IMR-90 (cell line): ENCODE measurements at regions not wholly inside any gene's neighbourhood (a gene's known extent, or its start where the extent isn't known, plus 50 kb on each side); places are given as distances from the start of the nearest gene placed in this dataset.

ENCODE experiments used
- ATAC-seq: fragments of 200-7000 bp; cut with Tn5 transposase; 2 replicates; pipeline ENCODE4 v1.9.1; 2020; ENCODE audit warnings: low read depth, mild to moderate bottlenecking, moderate library complexity
- BruUV-seq: library from RNA; stranded (reverse); fragments of 400-500 nt; replicated peaks from 2 replicates; lab custom pipeline; 2021; lab: Mats Ljungman, UMichigan
- CTCF ChIA-PET: fragments of 300-600 bp; formaldehyde crosslinking; extraction: SDS; loops from one replicate; lab custom pipeline; 2021; ENCODE audit warnings: antibody characterized with exemption; lab: Yijun Ruan, JAX
- POLR2A ChIA-PET: fragments of 300-600 bp; sonication (Branson Sonifier 250); formaldehyde crosslinking; loops from one replicate; lab custom pipeline; 2022; ENCODE audit warnings: antibody characterized with exemption; ENCODE audit not compliant: unreplicated experiment; lab: Charles Lee
- DNase-seq: peaks from one replicate; pipeline ENCODE4 v3.0.0; 2013
- H2AFZ ChIP-seq: replicated peaks from 2 replicates; pipeline ENCODE3; 2013; ENCODE audit warnings: low read length, mild to moderate bottlenecking; ENCODE audit not compliant: poor library complexity
- H2AK5ac ChIP-seq: 2 replicates; pipeline ENCODE4 v1.6.1; 2013; ENCODE audit warnings: low read depth, low read length, inconsistent platforms
- H2AK9ac ChIP-seq: replicated peaks from 2 replicates; pipeline ENCODE3; 2013; ENCODE audit warnings: mild to moderate bottlenecking, low read depth, low read length, moderate library complexity; ENCODE audit not compliant: poor library complexity
- H2BK120ac ChIP-seq: 2 replicates; pipeline ENCODE4 v1.6.1; 2013; ENCODE audit warnings: low read depth, low read length, inconsistent platforms
- H2BK15ac ChIP-seq: 3 replicates; pipeline ENCODE4 v1.6.1; 2013; ENCODE audit warnings: low read depth, low read length, inconsistent platforms
- H2BK20ac ChIP-seq: 2 replicates; pipeline ENCODE4 v1.6.1; 2013; ENCODE audit warnings: low read depth, mild to moderate bottlenecking, inconsistent platforms, low read length, moderate library complexity
- H2BK5ac ChIP-seq: 2 replicates; pipeline ENCODE4 v1.6.1; 2013; ENCODE audit warnings: mild to moderate bottlenecking, low read depth, low read length, inconsistent platforms; ENCODE audit not compliant: poor library complexity, severe bottlenecking
- H3K14ac ChIP-seq: replicated peaks from 2 replicates; pipeline ENCODE4 v1.6.1; 2013; ENCODE audit warnings: low read depth, low read length, inconsistent platforms
- H3K18ac ChIP-seq: 2 replicates; pipeline ENCODE4 v1.6.1; 2013; ENCODE audit warnings: low read depth, low read length, control low read depth
- H3K23ac ChIP-seq: 2 replicates; pipeline ENCODE4 v1.6.1; 2013; ENCODE audit warnings: low read depth, low read length, inconsistent platforms
- H3K27ac ChIP-seq: 2 replicates; pipeline ENCODE4 v1.5.1; 2013; ENCODE audit warnings: mild to moderate bottlenecking, control low read depth, low read length; ENCODE audit not compliant: insufficient read depth
- H3K27me3 ChIP-seq: 2 replicates; pipeline ENCODE4 v1.6.1; 2013; ENCODE audit warnings: low read length; ENCODE audit not compliant: control insufficient read depth, insufficient read depth
- H3K36me3 ChIP-seq: 2 replicates; pipeline ENCODE4 v1.6.1; 2013; ENCODE audit warnings: low read length, mixed read lengths; ENCODE audit not compliant: control insufficient read depth, insufficient read depth
- H3K4ac ChIP-seq: 2 replicates; pipeline ENCODE4 v1.6.1; 2013; ENCODE audit warnings: low read depth, low read length, inconsistent platforms
- H3K4me1 ChIP-seq: 2 replicates; pipeline ENCODE4 v1.6.1; 2013; ENCODE audit warnings: low read length, mixed read lengths; ENCODE audit not compliant: control insufficient read depth, insufficient read depth
- H3K4me2 ChIP-seq: 2 replicates; pipeline ENCODE4 v1.6.1; 2013; ENCODE audit warnings: low read depth, mild to moderate bottlenecking, control low read depth, low read length, moderate library complexity
- H3K4me3 ChIP-seq: 2 replicates; pipeline ENCODE4 v1.5.1; 2013; ENCODE audit warnings: low read depth, mild to moderate bottlenecking, control low read depth, low read length, moderate library complexity; ENCODE audit not compliant: insufficient read depth
- H3K56ac ChIP-seq: 2 replicates; pipeline ENCODE4 v1.6.1; 2013; ENCODE audit warnings: low read length, inconsistent platforms; ENCODE audit not compliant: insufficient read depth; ENCODE audit errors: extremely low read depth
- H3K79me1 ChIP-seq, 2 experiments: 2 replicates each; pipeline ENCODE4 v1.6.1; 2013; ENCODE audit warnings: low read length in 2 of 2, inconsistent platforms in 1 of 2, low read depth in 1 of 2
- H3K9ac ChIP-seq: 2 replicates; pipeline ENCODE4 v1.6.1; 2013; ENCODE audit warnings: low read depth, low read length, control low read depth
- H3K9me1 ChIP-seq: 2 replicates; pipeline ENCODE4 v1.6.1; 2013; ENCODE audit warnings: low read length, inconsistent platforms; ENCODE audit not compliant: insufficient read depth
- H3K9me3 ChIP-seq: 2 replicates; pipeline ENCODE4 v1.6.1; 2013; ENCODE audit warnings: low read length; ENCODE audit not compliant: control insufficient read depth, insufficient read depth
- H4K20me1 ChIP-seq: 2 replicates; pipeline ENCODE4 v1.6.1; 2013; ENCODE audit warnings: low read length, inconsistent platforms; ENCODE audit not compliant: insufficient read depth
- H4K5ac ChIP-seq: 2 replicates; pipeline ENCODE4 v1.6.1; 2013; ENCODE audit warnings: mild to moderate bottlenecking, low read depth, low read length, control low read depth
- H4K8ac ChIP-seq, 2 experiments: 2 replicates each; pipeline ENCODE4 v1.6.1; 2013; ENCODE audit warnings: low read depth in 2 of 2, low read length in 2 of 2, control low read depth in 1 of 2, inconsistent platforms in 1 of 2
- H4K91ac ChIP-seq: 2 replicates; pipeline ENCODE4 v1.6.1; 2013; ENCODE audit warnings: low read depth, low read length, inconsistent platforms; ENCODE audit not compliant: insufficient read depth
- BHLHE40 ChIP-seq: fragments of 150-350 bp; IDR thresholded peaks from 2 replicates; pipeline ENCODE4 v1.6.1; 2016; ENCODE audit warnings: mild to moderate bottlenecking, low read depth, low read length
- CEBPB ChIP-seq: IDR thresholded peaks from 2 replicates; pipeline ENCODE4 v1.6.1; 2012; ENCODE audit warnings: low read depth, low read length, improper control_type of control experiment
- CHD1 ChIP-seq: IDR thresholded peaks from 2 replicates; pipeline ENCODE4 v1.6.1; 2012; ENCODE audit warnings: low read depth, low read length, improper control_type of control experiment
- ELK1 ChIP-seq: fragments of 150-350 bp; IDR thresholded peaks from 2 replicates; pipeline ENCODE4 v1.6.1; 2016; ENCODE audit warnings: low read depth, mild to moderate bottlenecking, low read length, moderate library complexity, borderline replicate concordance
- FOS ChIP-seq: fragments of 150-350 bp; IDR thresholded peaks from 2 replicates; pipeline ENCODE4 v1.6.1; 2016; ENCODE audit warnings: low read depth, low read length
- MAFK ChIP-seq: IDR thresholded peaks from 2 replicates; pipeline ENCODE4 v1.6.1; 2012; ENCODE audit warnings: low read depth, low read length, improper control_type of control experiment
- MAZ ChIP-seq: IDR thresholded peaks from 2 replicates; pipeline ENCODE4 v1.6.1; 2012; ENCODE audit warnings: low read depth, mild to moderate bottlenecking, low read length, improper control_type of control experiment, moderate library complexity, borderline replicate concordance
- MXI1 ChIP-seq: IDR thresholded peaks from 2 replicates; pipeline ENCODE4 v1.6.1; 2012; ENCODE audit warnings: low read depth, mild to moderate bottlenecking, low read length, moderate library complexity, borderline replicate concordance
- NFE2L2 ChIP-seq: fragments of 150-350 bp; IDR thresholded peaks from 2 replicates; pipeline ENCODE4 v1.6.1; 2016; ENCODE audit warnings: low read depth, mild to moderate bottlenecking, low read length
- POLR2A ChIP-seq: IDR thresholded peaks from 2 replicates; pipeline ENCODE4 v1.6.1; 2012; ENCODE audit warnings: mild to moderate bottlenecking, low read depth, low read length
- RAD21 ChIP-seq: IDR thresholded peaks from 2 replicates; pipeline ENCODE4 v1.6.1; 2012; ENCODE audit warnings: low read length, improper control_type of control experiment
- RCOR1 ChIP-seq: IDR thresholded peaks from 2 replicates; pipeline ENCODE4 v1.6.1; 2012; ENCODE audit warnings: mild to moderate bottlenecking, low read length, improper control_type of control experiment; ENCODE audit not compliant: insufficient replicate concordance
- RFX5 ChIP-seq: IDR thresholded peaks from 2 replicates; pipeline ENCODE4 v1.8.0; 2012; ENCODE audit warnings: low read depth, mild to moderate bottlenecking, low read length, moderate library complexity
- SMC3 ChIP-seq: fragments of 150-350 bp; IDR thresholded peaks from 2 replicates; pipeline ENCODE4 v1.6.1; 2016; ENCODE audit warnings: low read depth, mild to moderate bottlenecking, antibody characterized with exemption, low read length, moderate library complexity
- WGBS, 2 experiments: methylation state at CpG; one replicate each; pipeline versions ENCODE4 v1.1.5 to v1.1.7; 2013; ENCODE audit warnings: missing lambda C conversion rate in 2 of 2; ENCODE audit not compliant: insufficient read length in 1 of 2; ENCODE audit errors: extremely low coverage in 2 of 2; 5-methylcytosine and 5-hydroxymethylcytosine counted together
- dilution Hi-C: fragments of 300-500 bp; cut with HindIII; formaldehyde crosslinking; loops from one replicate; pipeline ENCODE4 v1.14.3; 2018; ENCODE audit warnings: low sequenced_read_pairs; ENCODE audit not compliant: unreplicated experiment
- in situ Hi-C: fragments of 300-500 bp; cut with MboI; formaldehyde crosslinking; loops from 3 replicates; pipeline ENCODE4 v1.14.3; 2019; ENCODE audit warnings: low sequenced_read_pairs, inconsistent platforms, mixed read lengths
- intact Hi-C: fragments of 100-400 bp; cut with micrococcal nuclease; formaldehyde crosslinking; loops from 2 replicates; pipeline ENCODE4 v1.10.0; 2022
- TF ChIP-seq, protein P1 (sequence below): conservative IDR thresholded peaks from 2 replicates; pipeline ENCODE4 v1.5.1; 2012; ENCODE audit warnings: mild to moderate bottlenecking, low read depth, low read length, improper control_type of control experiment
- TF ChIP-seq, protein P2 (sequence below): fragments of 150-350 bp; IDR thresholded peaks from 2 replicates; pipeline ENCODE4 v1.6.1; 2017; ENCODE audit warnings: mild to moderate bottlenecking, antibody characterized with exemption, low read length, low read depth

- H3K4me1 ChIP-seq, result no peaks in the 10 kb centered on the region
- CTCF ChIA-PET, result no interaction called here
- DNase-seq, result no peak
- H3K27ac ChIP-seq, result no peak overlapping the region
- no CpG with 5 or more reads among the region's 4 CpGs for WGBS, 2 experiments
- intact Hi-C loops (no loop called here), dilution Hi-C loops (no loop called here), in situ Hi-C loops (no loop called here)
- no peak overlapping the region for H3K4me2 ChIP-seq
- H2BK15ac ChIP-seq, result no peak overlapping the region
- H2BK20ac ChIP-seq, result no peak overlapping the region
- H3K4ac ChIP-seq, result no peak overlapping the region
- H2BK120ac ChIP-seq, result no peak overlapping the region
- no peaks in the 10 kb centered on the region for H3K9me3 ChIP-seq
- no peak overlapping the region for H2BK5ac ChIP-seq
- H2AFZ ChIP-seq, result no peak overlapping the region
- no peaks in the 10 kb centered on the region for H3K36me3 ChIP-seq
- no peaks in the 10 kb centered on the region for H3K9me1 ChIP-seq
- POLR2A ChIA-PET, result no interaction called here
- H3K27me3 ChIP-seq, result no peaks in the 10 kb centered on the region
- no peak overlapping the region for H4K91ac ChIP-seq
- H3K18ac ChIP-seq, result no peak overlapping the region
- BruUV-seq, result no TSS peak
- no peak for TF ChIP-seq SMC3
- TF ChIP-seq POLR2A, result no peak
- no peak for TF ChIP-seq NFE2L2
- TF ChIP-seq CEBPB, result no peak
- no peak for TF ChIP-seq CHD1
- no peak for TF ChIP-seq FOS
- TF ChIP-seq MAFK, result no peak
- TF ChIP-seq, protein P1, sequence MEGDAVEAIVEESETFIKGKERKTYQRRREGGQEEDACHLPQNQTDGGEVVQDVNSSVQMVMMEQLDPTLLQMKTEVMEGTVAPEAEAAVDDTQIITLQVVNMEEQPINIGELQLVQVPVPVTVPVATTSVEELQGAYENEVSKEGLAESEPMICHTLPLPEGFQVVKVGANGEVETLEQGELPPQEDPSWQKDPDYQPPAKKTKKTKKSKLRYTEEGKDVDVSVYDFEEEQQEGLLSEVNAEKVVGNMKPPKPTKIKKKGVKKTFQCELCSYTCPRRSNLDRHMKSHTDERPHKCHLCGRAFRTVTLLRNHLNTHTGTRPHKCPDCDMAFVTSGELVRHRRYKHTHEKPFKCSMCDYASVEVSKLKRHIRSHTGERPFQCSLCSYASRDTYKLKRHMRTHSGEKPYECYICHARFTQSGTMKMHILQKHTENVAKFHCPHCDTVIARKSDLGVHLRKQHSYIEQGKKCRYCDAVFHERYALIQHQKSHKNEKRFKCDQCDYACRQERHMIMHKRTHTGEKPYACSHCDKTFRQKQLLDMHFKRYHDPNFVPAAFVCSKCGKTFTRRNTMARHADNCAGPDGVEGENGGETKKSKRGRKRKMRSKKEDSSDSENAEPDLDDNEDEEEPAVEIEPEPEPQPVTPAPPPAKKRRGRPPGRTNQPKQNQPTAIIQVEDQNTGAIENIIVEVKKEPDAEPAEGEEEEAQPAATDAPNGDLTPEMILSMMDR, result no peak
- TF ChIP-seq BHLHE40, result no peak
- TF ChIP-seq MXI1, result no peak
- no peak for TF ChIP-seq MAZ
- TF ChIP-seq RAD21, result no peak
- TF ChIP-seq ELK1, result no peak
- TF ChIP-seq, protein P2, sequence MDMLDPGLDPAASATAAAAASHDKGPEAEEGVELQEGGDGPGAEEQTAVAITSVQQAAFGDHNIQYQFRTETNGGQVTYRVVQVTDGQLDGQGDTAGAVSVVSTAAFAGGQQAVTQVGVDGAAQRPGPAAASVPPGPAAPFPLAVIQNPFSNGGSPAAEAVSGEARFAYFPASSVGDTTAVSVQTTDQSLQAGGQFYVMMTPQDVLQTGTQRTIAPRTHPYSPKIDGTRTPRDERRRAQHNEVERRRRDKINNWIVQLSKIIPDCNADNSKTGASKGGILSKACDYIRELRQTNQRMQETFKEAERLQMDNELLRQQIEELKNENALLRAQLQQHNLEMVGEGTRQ, result no peak
- no peak for TF ChIP-seq RCOR1
- TF ChIP-seq RFX5, result no peak
- no peak overlapping the region for H3K56ac ChIP-seq
- H4K5ac ChIP-seq, result no peak overlapping the region
- H2AK5ac ChIP-seq, result no peak overlapping the region
- no peak for ATAC-seq
- H3K79me1 ChIP-seq, result no peaks in the 10 kb centered on the region
- H3K4me3 ChIP-seq, result no peak overlapping the region
- H3K14ac ChIP-seq, result no peak overlapping the region
- no peak overlapping the region for H2AK9ac ChIP-seq
- no peak overlapping the region for H3K23ac ChIP-seq
- no peak overlapping the region for H3K9ac ChIP-seq
- no peak overlapping the region for H4K8ac ChIP-seq
- H4K20me1 ChIP-seq, result no peaks in the 10 kb centered on the region
Measured at GRCh38 chr12:60577607-60578006, 981.8 kb downstream of the SLC16A7 start.
